GM21381 (cell line): ENCODE measurements at regions not wholly inside any gene's neighbourhood (a gene's known extent, or its start where the extent isn't known, plus 50 kb on each side); places are given as distances from the start of the nearest gene placed in this dataset.

Experiments
- ATAC-seq: cut with Tn5 transposase; IDR thresholded peaks from one replicate; pipeline ENCODE4 v1.9.1; 2021; ENCODE audit warnings: mild to moderate bottlenecking, moderate library complexity; ENCODE audit not compliant: unreplicated experiment

DNA sequence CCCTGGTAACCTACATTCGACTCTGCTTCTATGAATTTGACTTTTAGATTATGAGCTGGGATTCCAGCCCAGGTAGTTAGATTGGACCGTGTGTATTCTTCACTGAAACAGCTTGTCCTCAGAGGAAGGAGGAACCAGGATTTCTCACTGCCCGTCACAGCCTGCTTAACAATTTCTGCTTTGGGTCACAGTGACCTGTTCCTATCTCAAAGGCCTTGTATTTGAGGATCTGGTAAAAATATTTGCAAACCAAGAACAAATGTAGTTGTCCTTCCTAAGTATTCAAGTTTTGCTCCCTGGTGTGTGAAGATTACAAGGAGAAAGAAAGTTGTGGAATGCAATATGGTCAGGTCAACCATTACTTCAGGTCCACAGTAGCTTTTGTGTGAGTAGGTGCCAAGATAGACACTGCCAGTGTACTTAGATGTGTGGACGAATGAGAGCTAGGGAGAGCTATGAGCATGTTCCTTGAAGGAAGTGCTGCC is 55.1 kb downstream of the KIF4B start:
- ATAC-seq = no peak

DNA sequence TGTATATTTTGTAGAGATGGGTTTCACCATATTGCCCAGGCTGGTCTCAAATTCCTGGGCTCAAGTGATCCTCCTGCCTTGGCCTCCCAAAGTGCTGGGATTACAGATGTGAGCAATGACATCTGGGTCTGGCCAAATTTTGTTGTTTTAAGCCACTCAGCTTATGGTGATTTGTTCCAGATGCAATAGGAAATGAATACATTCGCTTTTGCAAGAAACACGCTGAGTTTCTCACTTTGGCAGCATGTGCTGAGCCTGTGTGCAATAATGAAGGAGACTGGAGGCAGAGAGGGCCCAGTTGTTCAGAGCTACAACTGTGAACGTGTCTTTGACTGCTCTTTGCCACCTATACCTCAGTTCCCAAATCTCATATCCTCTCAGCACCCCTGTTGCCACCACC is 56.4 kb downstream of the KIF4B start:
- ATAC-seq = no peak

DNA sequence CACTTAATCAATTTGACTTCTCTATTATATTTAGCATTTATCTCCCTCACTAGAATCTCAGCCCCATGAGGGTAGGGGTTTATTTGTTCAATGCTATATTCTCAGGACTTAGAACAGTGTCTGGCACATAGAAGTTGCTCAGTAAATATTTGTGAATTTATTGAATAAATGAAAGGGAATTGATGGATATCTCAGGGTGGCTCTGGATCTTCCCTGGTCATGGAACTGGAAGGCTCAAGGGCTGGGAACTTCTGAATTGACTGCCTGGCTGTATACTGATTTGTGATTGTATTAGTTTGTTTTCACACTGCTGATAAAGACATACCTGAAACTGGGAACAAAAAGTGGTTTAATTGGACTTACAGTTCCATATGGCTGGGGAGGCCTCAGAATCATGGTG is 57.2 kb downstream of the KIF4B start:
- no peak for ATAC-seq

DNA sequence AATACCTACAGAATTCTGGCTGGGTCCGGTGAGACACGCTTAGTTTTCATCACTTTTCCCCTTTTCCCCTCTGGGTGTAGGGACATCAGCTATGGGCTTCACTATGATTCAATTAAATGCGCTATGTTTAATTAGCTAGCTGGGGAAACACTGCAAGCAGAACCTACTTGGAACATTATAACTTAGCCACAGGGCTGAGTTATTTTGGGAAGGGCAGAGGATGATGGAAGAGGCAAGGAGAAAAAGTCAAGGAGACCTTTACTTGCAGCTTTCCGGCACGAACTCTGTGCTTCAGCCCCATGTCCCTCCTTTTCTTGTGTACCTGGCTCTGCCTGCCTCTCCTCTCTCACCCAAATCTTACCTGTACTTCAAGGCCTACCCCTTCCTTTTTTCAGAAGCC is 62.8 kb downstream of the KIF4B start:
- ATAC-seq = no peak

DNA sequence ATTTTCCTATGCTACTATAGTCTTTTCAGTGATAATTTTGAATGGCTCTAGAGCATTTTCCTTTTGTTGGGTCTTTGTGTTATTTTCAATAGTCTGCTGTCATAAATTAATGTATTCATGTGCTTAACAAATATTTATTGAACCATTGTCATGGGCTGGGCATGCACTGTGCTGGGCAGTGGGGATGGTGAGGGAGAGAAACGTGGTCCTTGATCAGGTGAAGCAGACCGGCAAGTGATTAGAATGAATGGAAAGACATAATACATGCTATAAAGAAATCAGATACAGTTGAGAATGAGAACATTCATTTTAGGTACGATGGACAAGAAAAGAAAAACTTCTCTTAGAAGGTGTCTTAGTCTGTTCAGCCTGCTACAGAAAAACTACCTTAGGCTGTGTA is 66.1 kb downstream of the KIF4B start:
- ATAC-seq = no peak

DNA sequence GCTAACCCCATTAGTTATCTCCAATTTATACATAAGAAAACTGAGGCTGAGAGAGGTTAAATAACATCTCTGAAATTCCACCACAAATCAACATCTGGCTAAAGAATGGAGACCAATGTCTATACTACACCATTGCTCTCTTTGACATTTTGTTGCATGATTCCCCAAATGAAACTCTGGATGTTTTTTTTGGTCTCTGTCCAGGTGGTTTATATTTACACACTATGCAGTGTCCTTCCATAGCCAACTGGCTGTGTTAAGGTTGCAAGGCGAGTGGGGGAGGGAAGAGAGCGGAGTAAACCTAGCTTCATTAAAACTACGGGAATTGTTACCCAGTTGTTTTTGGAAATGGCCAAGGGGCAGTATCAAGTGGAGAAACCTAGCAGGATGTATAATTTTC is 67.2 kb downstream of the KIF4B start:
- ATAC-seq = no peak

DNA sequence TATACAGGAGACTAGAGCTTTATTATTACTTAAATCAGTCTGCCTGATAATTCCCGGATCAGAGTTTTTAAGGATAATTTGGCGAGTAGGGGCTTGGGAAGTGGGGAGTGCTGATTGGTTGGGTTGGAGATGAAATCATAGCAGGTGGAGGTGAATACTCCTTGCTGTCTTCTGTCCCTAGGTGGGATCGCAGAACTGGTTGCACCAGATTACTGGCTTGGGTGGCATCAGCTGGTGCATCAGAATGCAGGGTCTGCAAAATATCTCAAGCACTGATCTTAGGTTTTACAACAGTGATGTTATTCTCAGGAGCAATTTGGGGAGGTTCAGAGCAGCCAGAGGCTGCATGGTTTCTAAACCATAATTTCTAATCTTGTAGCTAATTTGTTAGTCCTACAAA is 68.1 kb downstream of the KIF4B start:
- ATAC-seq = no peak

DNA sequence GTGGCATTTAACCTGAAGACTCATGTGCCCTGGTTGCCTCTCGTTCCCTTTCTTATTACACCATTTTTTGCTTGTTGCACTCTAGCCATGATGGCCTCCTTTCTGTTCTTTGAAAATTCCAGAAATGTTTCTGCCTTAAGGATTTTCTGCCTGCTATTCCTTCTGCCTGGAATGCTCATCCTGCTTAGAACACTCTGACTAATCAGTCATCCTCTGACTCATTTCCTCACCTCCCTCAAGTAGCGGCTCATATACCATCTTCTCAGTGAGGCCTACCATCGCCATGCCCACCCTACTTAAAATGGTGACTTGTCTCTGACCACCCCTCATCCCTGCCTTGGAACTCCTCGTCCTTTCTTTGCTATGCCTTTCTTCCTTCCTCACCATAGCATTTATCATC is 68.8 kb downstream of the KIF4B start:
- ATAC-seq = no peak

DNA sequence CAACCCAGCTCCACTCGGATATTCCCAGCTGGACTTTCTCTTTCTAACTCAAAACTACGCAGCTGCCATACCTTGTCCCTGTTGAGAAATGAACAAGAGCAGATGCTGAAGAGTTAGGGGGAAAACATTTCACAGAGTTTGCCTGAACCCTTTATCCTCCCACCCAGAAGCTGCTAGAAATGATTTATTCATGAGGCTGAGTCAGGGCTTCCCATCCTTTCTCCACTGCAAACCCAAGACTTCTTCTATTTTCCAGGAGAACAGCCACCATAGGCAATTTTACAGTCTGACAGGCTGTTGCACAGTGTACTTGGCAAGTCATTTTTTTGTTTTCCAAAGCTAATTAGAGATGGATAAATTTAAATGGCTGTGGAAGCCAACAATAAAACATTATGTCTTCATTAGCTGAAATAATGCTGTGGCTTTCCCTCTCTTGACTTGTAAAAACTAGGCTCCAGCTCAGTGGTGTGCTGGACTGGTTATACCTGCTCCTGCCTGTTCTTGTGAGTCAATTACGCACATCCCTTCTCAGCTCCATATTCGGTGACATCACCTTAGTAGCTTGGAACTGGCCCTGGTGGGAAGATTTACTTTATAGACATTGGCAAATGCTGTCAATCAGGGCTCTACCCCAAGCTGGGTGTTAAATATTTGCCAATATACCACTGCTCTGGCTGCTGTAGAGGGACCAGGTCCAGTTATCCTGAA is 71.9 kb downstream of the KIF4B start:
- ATAC-seq = no peak

DNA sequence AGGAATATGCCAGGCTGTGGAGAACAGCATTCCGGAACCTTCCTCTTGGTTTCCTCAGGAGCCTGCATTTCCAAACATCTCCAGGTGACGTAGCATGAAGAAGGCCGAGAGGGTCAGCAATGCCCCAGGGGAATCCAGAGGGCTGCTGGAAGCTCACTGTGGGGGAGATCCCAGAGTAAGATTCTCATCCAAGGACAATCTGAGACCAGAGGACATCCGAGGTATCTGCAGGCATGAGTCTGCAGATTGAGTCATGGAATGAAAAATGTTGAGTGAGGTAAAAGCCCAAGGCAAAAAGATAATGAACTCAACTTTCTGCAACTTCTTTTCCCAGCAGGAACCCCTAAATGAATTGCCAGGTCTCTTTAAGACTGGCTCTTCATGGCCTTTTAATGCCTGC is 73.5 kb downstream of the KIF4B start:
- ATAC-seq = no peak

DNA sequence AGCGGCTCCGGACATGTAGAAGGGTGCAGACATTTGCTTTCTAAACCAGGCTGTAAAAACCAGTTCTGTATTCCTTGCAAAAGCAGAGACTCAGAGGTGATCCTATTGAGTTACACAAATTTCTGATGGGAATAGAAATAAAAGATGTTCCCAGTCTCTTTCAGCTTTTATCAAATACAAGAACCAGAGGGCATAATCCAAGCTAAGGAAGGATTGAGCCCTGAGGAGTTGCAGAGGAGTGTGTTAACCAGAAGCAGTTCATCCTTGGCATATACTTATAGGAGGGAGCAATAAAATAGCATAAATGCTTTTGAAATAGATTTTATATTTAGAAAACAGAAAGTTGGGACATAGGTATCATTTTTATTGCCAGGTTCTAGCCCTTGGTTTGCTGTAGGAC is 75.3 kb downstream of the KIF4B start:
- no peak for ATAC-seq

DNA sequence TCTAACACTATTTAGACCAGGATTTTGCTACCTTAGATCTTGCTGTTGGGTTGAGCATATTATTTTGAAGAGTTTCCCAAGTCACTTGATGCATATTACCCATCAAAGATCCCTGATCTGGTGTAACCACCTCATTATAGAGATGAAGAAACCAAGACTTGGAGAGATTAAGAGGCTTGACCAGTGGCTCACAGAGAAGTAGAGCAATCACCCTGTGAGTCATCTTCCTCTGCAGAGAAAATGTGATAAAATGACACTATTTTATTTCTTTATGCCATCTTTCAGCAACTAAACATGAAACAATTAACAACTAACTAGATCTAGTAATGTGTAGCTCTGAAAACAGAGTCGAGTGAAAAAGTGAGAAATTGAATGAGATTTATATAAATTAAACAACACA is 76.1 kb downstream of the KIF4B start:
- no peak for ATAC-seq

DNA sequence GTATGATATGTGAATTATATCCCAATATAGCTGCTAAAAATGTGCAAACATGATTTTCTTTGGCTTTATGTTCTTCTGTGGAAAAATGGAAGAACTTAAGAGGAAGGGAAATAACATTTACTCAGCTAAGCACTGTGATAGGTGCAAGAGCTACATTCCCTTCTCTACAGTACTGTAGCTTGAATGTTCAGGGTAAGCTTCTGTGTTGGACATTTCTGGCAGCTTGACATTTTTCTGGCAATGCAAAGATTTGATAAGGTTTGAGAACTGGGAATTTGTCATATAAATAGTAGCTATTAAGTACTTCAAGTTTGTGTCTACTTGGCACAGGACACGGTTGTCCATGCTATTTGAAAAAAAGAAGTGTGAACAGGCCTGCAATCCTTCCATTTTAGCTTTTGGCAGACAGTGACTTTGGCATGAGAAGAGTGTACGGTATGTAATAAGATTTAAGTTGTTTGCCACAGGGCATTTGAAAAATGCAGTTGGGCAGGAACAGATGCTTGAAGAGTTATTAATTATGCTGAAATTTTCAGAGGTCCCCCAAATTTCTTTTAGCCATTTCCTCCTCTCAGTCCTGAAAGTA is 77.6 kb downstream of the KIF4B start:
- ATAC-seq = no peak

DNA sequence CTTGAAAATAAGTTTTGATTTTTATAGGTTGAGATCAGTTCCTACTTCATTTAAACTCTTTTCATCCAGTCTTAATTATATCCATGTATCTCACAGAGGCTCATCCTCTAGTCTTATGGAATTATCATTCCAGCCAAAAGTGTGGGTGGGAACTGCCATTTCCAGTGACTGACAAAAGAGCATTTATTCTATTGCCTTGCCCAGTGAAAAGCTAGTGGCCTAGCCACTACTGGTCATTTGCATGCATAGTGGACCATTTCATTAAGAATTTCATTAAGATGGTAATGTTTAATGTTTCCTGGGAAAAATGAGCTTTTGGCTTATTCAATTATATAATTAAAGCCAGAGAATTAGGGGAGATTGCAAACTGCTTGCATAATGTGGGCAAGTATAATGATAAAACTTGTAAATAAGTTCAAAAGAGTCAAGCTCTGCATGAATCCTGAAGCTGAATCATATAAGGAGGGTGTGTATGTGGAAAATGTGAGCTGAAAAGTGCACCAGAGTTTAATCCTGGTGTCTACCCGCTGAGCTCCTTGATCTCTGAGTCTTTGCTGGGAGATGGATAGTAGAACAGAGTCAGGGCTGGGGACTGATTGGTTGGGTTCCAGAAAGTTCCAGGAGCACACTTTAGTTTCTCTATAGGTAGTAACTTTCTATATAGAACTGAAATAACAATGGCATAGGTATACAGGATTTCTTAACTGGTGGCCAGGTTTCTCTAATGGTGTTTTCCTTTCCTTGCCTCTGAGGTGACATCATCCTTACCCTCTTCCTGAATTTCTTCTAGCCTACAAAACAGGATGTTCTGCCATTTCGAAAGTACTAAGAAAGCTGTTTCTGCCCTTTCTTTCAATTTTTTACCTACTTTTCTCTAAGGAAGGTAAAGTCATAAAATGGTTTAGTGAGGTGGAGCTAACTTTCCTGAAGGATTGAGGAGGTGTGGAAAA is 78.5 kb downstream of the KIF4B start:
- no peak for ATAC-seq

DNA sequence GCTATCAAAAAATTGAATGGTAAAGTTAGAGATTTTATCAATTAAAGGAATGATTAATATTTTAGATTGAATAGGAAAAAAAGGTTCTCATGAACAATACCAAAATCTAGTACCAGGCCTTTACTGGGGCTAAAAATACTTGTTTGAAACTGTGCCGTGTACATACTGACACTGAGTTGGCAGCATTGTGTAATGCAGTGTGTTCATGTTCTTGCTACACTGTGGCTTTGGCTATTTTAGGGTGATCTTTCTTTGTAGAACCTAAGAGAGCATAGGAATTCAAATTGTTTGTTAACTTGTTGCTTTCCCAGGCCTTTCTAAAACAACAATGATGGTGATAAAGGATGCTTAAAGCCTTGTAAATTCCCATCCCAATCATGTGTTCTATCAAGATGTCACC is 80.9 kb downstream of the KIF4B start:
- no peak for ATAC-seq

DNA sequence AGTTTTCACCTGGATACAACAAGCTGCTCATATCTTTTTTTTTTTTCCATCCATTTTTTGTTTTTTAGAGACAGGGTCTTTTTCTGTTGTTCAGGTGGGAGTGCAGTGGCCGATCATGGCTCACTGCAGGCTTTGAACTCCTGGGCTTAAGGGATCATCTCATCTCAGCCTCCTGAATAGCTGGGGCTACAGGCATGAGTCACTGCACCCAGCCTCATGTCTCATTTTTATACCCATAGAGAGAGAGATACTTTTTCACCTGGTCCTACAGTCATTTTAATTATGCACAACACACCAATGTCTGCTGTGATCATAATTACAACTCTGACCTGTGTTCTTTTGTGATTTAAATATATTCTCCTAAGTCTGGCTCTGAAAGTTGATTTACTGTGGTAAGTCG is 84.4 kb downstream of the KIF4B start:
- ATAC-seq = no peak

DNA sequence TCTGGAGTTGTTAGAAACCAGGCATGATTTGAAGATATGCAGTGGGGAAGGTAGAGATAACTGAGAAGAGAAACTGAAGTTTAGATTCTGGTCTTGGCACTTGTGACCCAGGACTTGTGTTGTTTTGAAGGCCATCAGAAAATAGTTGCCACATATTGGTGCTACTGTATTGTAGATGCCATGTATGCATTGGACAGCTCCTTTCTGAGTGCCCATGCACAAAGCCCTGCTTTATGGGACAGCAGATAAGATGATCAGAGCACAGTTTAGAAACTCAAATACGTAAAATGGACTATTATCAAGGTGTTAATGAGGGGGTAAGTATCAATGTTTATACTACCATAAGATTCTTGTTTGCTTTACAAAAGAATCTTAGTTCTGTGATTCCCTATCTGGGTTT is 84.9 kb downstream of the KIF4B start:
- no peak for ATAC-seq

DNA sequence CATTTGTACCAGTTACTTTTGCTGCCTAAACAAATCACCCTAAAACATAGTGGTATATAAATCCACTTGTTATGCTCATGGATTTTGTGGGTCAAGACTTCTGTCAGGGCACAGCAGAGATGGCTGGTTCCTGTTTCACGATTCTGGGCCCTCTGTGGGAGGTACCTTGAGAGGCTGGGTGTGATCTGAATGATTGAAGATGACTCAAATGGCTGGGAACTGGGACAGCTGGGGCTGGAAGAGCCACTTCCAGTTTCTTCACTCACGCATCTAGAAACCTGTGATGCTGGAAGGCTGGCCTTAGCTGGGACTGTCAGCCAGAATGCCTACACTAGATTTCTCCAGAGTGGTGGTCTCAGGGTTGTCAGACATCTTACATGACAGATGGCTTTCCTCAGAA is 88.1 kb downstream of the KIF4B start:
- no peak for ATAC-seq

DNA sequence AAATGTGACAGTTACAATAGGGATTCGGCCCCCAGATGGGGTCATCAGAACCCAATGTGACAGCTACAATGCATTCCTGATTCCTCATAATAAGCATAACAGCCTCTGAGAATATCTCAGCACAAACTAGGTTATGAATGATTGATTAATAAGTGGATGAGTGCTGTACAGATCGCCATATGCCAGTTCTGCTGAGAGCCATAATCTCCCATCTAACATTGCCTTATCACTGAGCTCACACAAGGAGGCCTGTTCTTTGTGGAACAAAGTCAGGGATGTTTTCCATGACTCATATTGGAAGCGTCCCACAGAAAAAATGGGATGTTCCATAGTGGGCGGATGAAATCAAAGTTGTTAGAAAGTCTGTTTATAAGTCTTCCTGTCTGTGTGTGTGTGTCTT is 89.6 kb downstream of the KIF4B start:
- no peak for ATAC-seq

DNA sequence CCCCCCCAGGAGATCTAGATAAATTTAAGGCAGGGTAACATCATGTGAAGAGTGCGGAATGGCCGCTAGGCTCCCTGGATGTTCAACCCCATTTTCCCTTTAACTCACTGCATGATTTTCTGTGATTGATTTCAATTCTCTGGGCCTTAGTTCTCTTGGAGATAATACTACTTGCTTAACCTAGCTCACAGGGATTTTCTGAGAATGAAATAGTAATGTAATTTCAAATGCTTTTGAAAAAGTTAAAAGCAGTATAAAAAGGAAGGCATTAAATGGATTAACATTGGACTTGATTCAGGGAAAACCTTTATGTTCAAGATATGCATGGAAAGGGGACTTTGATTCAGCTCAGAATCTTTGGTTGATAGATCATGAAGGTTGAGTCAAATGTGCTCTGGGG is 90.9 kb downstream of the KIF4B start:
- ATAC-seq = no peak

DNA sequence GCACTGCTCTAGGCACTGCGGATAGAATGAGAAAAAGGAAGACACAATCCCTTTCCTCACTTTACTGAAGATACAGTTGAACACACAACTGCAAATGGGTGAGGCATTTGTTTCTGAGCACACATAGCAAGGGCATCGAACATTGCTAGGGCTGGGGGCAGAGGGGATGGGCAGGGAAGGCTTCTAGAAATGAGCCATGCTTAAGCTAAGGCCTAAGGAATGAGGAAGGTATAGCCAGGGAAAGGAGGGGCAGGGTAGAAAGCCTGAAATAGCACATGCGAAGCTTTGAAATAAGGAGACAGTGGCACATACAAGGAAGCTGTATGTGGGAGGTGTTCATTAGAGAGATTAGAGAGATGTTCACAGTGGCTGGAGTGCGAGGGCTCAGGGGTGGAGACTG is 92.7 kb downstream of the KIF4B start:
- no peak for ATAC-seq

DNA sequence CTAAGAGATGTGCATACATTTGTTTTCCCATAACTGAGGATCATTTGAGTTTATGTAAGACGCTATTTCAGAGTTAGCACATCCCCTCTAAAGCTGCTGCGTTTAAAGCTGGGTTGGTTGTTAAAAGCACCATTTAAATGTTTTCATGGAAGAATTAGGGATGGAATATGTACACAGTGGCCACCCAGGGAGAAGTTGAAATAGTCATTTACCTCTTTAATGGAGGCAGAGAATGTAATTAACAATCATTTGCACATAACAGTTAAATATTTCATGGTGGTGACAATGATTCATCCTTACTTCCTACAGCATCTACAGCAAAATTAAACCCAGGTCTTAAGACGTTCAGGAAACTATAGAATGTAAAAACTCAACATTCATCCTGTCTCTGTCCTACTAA is 100.3 kb downstream of the KIF4B start:
- ATAC-seq = no peak
